Endothelial cell of umbilical vein (primary cell): ENCODE measurements at regions not wholly inside any gene's neighbourhood (a gene's known extent, or its start where the extent isn't known, plus 50 kb on each side); places are given as distances from the start of the nearest gene placed in this dataset.

Experiments
- CTCF ChIP-seq, 2 donors: IDR thresholded peaks; 1 replicate in 1 of 2; 2 replicates in 1 of 2; pipeline ENCODE4 v1.5.1; 2011; ENCODE audit warnings: low read length in 2 of 2, mild to moderate bottlenecking in 2 of 2, moderate library complexity in 2 of 2, control low read depth in 1 of 2, inconsistent platforms in 1 of 2, low read depth in 1 of 2; ENCODE audit not compliant: insufficient read depth in 1 of 2; ENCODE audit errors: extremely low read depth in 1 of 2
- EZH2 ChIP-seq: IDR thresholded peaks from 2 replicates; pipeline ENCODE4 v1.6.1; 2012; ENCODE audit warnings: borderline replicate concordance, low read depth, mild to moderate bottlenecking, moderate library complexity, low read length, inconsistent platforms; ENCODE audit not compliant: severe bottlenecking
- FOS ChIP-seq: IDR thresholded peaks from 2 replicates; pipeline ENCODE4 v1.6.1; 2011; ENCODE audit warnings: mild to moderate bottlenecking, low read length, moderate library complexity, borderline replicate concordance; ENCODE audit not compliant: insufficient read depth
- GATA2 ChIP-seq: IDR thresholded peaks from 2 replicates; pipeline ENCODE4 v1.7.0; 2011; ENCODE audit warnings: low read depth, mild to moderate bottlenecking, moderate library complexity, mixed read lengths, low read length; ENCODE audit not compliant: insufficient read length, insufficient read depth
- JUN ChIP-seq: IDR thresholded peaks from 2 replicates; pipeline ENCODE4 v1.6.1; 2011; ENCODE audit warnings: borderline replicate concordance, low read depth; ENCODE audit not compliant: insufficient read length, insufficient read depth
- MAX ChIP-seq: IDR thresholded peaks from 2 replicates; pipeline ENCODE4 v1.6.1; 2011; ENCODE audit not compliant: insufficient read depth, insufficient read length
- MYC ChIP-seq: IDR thresholded peaks from one replicate; pipeline ENCODE4 v1.6.1; 2011; ENCODE audit warnings: mild to moderate bottlenecking, low read depth, low read length
- POLR2A ChIP-seq: IDR thresholded peaks from 2 replicates; pipeline ENCODE4 v1.6.1; 2012; ENCODE audit warnings: low read depth, mild to moderate bottlenecking, control low read depth, low read length
- POLR2AphosphoS5 ChIP-seq: IDR thresholded peaks from 2 replicates; pipeline ENCODE4 v1.6.1; 2012; ENCODE audit warnings: low read depth, mild to moderate bottlenecking, control low read depth, low read length, moderate library complexity; ENCODE audit not compliant: insufficient read depth

GRCh38 chr12:83690465-83690864, 1003.8 kb downstream of the TMTC2 start:
- no peak for TF ChIP-seq CTCF (IDR thresholded peaks at IDR 0.05; ENCODE audit: extremely low read depth in 1 of 2, insufficient read depth in 1 of 2, low read depth in 1 of 2, low read length in 2 of 2)
- no peak for TF ChIP-seq POLR2AphosphoS5
- no peak for TF ChIP-seq POLR2A
- no peak for TF ChIP-seq EZH2
- TF ChIP-seq JUN = no peak
- no peak for TF ChIP-seq GATA2
- TF ChIP-seq FOS = no peak
- no peak for TF ChIP-seq MYC
- no peak for TF ChIP-seq MAX
